CD8-positive, alpha-beta memory T cell (primary cell): ENCODE measurements at regions not wholly inside any gene's neighbourhood (a gene's known extent, or its start where the extent isn't known, plus 50 kb on each side); places are given as distances from the start of the nearest gene placed in this dataset.

Source experiments
- CTCF ChIA-PET: fragments of 350-600 bp; sonication (Branson Sonifier 250); formaldehyde crosslinking; loops from one replicate; lab custom pipeline; 2021; ENCODE audit warnings: antibody characterized with exemption; lab: Charles Lee
- POLR2A ChIA-PET: fragments of 350-600 bp; sonication (Branson Sonifier 250); formaldehyde crosslinking; loops from one replicate; lab custom pipeline; 2021; ENCODE audit warnings: antibody characterized with exemption; lab: Charles Lee
- DNase-seq, 5 donors: peaks; one replicate each; pipeline versions ENCODE4 v3.0.0 to v3.0.0-alpha.2; 2020 to 2022; ENCODE audit warnings: mixed read lengths in 1 of 5
- H3K27ac ChIP-seq: one replicate; pipeline ENCODE4 v1.7.0; 2013; ENCODE audit warnings: low read depth, mild to moderate bottlenecking, low read length, moderate library complexity
- H3K27me3 ChIP-seq: 2 replicates; pipeline ENCODE4 v1.7.0; 2013; ENCODE audit warnings: low read length, mild to moderate bottlenecking; ENCODE audit not compliant: insufficient read depth, poor library complexity, severe bottlenecking
- H3K36me3 ChIP-seq: 2 replicates; pipeline ENCODE4 v1.7.0; 2013; ENCODE audit warnings: mild to moderate bottlenecking, low read length, moderate library complexity; ENCODE audit not compliant: insufficient read depth
- H3K4me1 ChIP-seq: 2 replicates; pipeline ENCODE4 v1.7.0; 2013; ENCODE audit warnings: mild to moderate bottlenecking, low read length, moderate library complexity; ENCODE audit not compliant: insufficient read depth
- H3K4me3 ChIP-seq: 2 replicates; pipeline ENCODE4 v1.7.0; 2013; ENCODE audit warnings: mild to moderate bottlenecking, low read length
- H3K9me3 ChIP-seq: 2 replicates; pipeline ENCODE4 v1.7.0; 2013; ENCODE audit warnings: mild to moderate bottlenecking, low read length
- H3K27ac Mint-ChIP-seq, 8 donors: one replicate each; pipeline ENCODE4 v1.8.0; 2020 to 2021; ENCODE audit warnings: mixed read lengths in 8 of 8, mild to moderate bottlenecking in 6 of 8, inconsistent platforms in 3 of 8, moderate library complexity in 3 of 8
- H3K27me3 Mint-ChIP-seq, 2 donors: one replicate each; pipeline ENCODE4 v1.8.0; 2020 to 2021; ENCODE audit warnings: mixed read lengths in 2 of 2, mild to moderate bottlenecking in 1 of 2, moderate library complexity in 1 of 2
- H3K36me3 Mint-ChIP-seq, 3 donors: one replicate each; pipeline ENCODE4 v1.8.0; 2020 to 2021; ENCODE audit warnings: mixed read lengths in 3 of 3, inconsistent platforms in 1 of 3, mild to moderate bottlenecking in 1 of 3
- H3K4me1 Mint-ChIP-seq, 3 donors: one replicate each; pipeline ENCODE4 v1.8.0; 2020 to 2021; ENCODE audit warnings: mixed read lengths in 3 of 3, inconsistent platforms in 1 of 3, mild to moderate bottlenecking in 1 of 3
- H3K4me3 Mint-ChIP-seq, 7 donors: one replicate each; pipeline ENCODE4 v1.8.0; 2020 to 2021; ENCODE audit warnings: mixed read lengths in 7 of 7, mild to moderate bottlenecking in 6 of 7, moderate library complexity in 4 of 7, inconsistent platforms in 2 of 7
- H3K9me3 Mint-ChIP-seq, 5 donors: one replicate each; pipeline ENCODE4 v1.8.0; 2020 to 2022; ENCODE audit warnings: mixed read lengths in 5 of 5, mild to moderate bottlenecking in 3 of 5, moderate library complexity in 2 of 5, inconsistent platforms in 1 of 5

DNA sequence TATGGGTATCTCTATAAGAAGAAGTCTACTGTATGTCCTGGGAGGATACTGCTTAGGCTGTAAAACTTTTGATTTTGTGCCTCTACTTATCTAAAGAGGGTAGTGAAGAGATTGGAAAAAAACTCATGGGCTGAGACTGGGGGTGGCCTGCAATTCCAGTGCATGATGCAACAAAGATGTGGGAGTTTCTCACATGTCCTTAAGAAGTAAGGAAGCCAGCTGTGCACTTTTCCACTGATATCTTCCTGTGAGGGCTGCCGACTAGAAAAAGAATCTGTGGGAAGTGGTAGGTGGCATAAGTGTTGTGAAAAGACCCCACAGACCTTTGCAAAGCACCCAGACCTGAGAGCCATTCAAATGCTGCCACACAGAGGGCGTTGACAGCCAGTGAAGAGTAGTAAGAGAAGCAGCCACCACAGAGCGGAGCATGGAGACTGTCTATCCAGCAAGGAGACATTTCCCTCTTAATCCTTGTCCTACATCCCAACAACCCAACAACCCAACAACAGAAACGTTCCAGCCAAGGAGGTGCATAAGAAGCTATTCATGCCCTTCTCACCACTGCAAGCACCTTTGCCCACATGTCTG is 65.1 kb downstream of the PFDN4 start:
- Mint-ChIP-seq H3K4me1 (no peaks in the 10 kb centered on the region), H3K4me3 (no peak overlapping the region), H3K9me3 (peaks cover 0 to 2% (median 0%) of the 10 kb centered on the region in 5 donors), H3K27ac (peak overlapping the region in 1 of 8 donors; percentile 66), H3K36me3 (no peaks in the 10 kb centered on the region), H3K27me3 (peaks cover 3 to 5% of the 10 kb centered on the region in 2 donors)
- Histone ChIP-seq H3K27ac (no peak overlapping the region), H3K4me3 (no peak overlapping the region), H3K36me3 (no peaks in the 10 kb centered on the region), H3K4me1 (no peaks in the 10 kb centered on the region), H3K27me3 (no peaks in the 10 kb centered on the region), H3K9me3 (no peaks in the 10 kb centered on the region)
- no peak for DNase-seq
- ChIA-PET CTCF (no interaction called here), POLR2A (no interaction called here)

DNA sequence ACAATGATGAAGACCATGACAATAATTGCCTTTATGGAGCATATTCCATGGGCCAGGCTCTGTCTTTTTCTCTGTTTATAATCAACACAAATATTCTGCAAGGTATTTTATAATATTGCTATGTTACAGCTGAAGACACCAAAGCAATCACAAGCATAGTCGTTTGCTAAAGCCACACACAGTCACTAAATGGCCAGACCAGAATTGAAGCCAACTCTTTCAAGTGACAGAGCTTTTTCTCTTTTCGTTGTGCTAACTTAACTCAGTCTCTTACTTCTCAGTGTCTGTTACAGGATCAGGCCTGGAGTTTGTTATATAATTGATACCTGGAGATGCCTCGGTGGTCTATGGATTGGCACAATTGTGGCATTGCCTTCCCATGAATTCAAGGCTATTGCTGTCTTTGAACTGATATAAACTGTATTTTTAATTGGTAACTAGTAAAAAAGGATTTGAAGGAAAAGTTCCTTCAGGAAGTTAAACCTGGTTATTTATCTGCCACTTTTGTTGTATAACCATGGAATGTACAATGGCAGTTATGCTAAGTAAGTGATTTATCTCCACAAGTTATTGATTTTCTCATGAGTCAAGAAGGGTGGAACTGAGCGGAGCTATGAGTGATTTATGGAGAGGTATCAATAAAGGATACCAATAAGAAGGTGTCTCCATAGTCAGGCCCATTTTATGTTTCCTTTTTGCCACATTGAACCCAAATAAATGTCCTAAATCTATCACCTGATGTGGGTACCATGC is 67.6 kb downstream of the PFDN4 start:
- CTCF ChIA-PET = no interaction called here
- POLR2A ChIA-PET = no interaction called here
- H3K9me3 Mint-ChIP-seq = peaks cover 0 to 2% (median 0%) of the 10 kb centered on the region in 5 donors
- H3K4me1 ChIP-seq = no peaks in the 10 kb centered on the region
- H3K27me3 ChIP-seq = no peaks in the 10 kb centered on the region
- DNase-seq = no peak
- H3K36me3 ChIP-seq = no peaks in the 10 kb centered on the region
- H3K27ac ChIP-seq = no peak overlapping the region
- H3K4me3 ChIP-seq = no peak overlapping the region
- H3K4me1 Mint-ChIP-seq = no peaks in the 10 kb centered on the region
- peaks cover 5 to 10% of the 10 kb centered on the region in 2 donors for H3K27me3 Mint-ChIP-seq
- no peak overlapping the region for H3K4me3 Mint-ChIP-seq
- no peaks in the 10 kb centered on the region for H3K9me3 ChIP-seq
- no peak overlapping the region for H3K27ac Mint-ChIP-seq
- no peaks in the 10 kb centered on the region for H3K36me3 Mint-ChIP-seq

- H3K4me1 Mint-ChIP-seq = no peaks in the 10 kb centered on the region
- peaks cover 0 to 2% (median 0%) of the 10 kb centered on the region in 5 donors for H3K9me3 Mint-ChIP-seq
- ChIA-PET POLR2A (no interaction called here), CTCF (no interaction called here)
- H3K4me3 ChIP-seq = no peak overlapping the region
- no peak for DNase-seq
- no peaks in the 10 kb centered on the region for H3K27me3 ChIP-seq
- no peak overlapping the region for H3K27ac Mint-ChIP-seq
- H3K4me1 ChIP-seq = no peaks in the 10 kb centered on the region
- no peaks in the 10 kb centered on the region for H3K36me3 Mint-ChIP-seq
- peaks cover 5 to 16% of the 10 kb centered on the region in 2 donors for H3K27me3 Mint-ChIP-seq
- no peak overlapping the region for H3K27ac ChIP-seq
- H3K36me3 ChIP-seq = no peaks in the 10 kb centered on the region
- H3K9me3 ChIP-seq = no peaks in the 10 kb centered on the region
- H3K4me3 Mint-ChIP-seq = no peak overlapping the region
Measured at GRCh38 chr20:54276577-54277169, 68.8 kb downstream of the PFDN4 start.

DNA sequence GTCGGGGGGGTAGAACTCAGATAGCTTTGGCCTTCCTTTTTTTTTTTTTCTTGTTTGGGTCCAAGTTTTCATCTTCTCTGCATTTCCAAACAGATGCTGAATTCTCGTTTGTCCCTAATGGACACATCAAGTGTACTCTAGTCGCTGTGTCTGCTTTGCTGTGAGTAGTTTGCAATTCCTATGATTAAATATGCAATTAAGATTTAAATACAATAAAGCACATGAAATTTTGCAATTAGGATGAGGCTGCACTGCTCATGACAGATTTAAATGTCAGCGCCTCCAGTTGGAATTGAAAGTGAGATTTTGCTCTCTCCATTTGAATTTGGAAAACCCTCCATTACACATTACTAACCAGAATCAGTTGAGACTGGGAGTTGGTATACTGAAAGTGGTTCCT is 70.4 kb downstream of the PFDN4 start:
- no peaks in the 10 kb centered on the region for H3K27me3 ChIP-seq
- no peaks in the 10 kb centered on the region for H3K36me3 ChIP-seq
- DNase-seq = no peak
- ChIA-PET POLR2A (no interaction called here), CTCF (no interaction called here)
- H3K36me3 Mint-ChIP-seq = no peaks in the 10 kb centered on the region
- peaks cover 0 to 2% (median 0%) of the 10 kb centered on the region in 5 donors for H3K9me3 Mint-ChIP-seq
- H3K27me3 Mint-ChIP-seq = peaks cover 3 to 18% of the 10 kb centered on the region in 2 donors
- no peak overlapping the region for H3K27ac Mint-ChIP-seq
- H3K27ac ChIP-seq = no peak overlapping the region
- H3K9me3 ChIP-seq = no peaks in the 10 kb centered on the region
- H3K4me3 Mint-ChIP-seq = no peak overlapping the region
- H3K4me1 Mint-ChIP-seq = no peaks in the 10 kb centered on the region
- H3K4me3 ChIP-seq = no peak overlapping the region
- no peaks in the 10 kb centered on the region for H3K4me1 ChIP-seq

GRCh38 chr20:54282625-54283024 is 74.7 kb downstream of the PFDN4 start:
- Mint-ChIP-seq H3K36me3 (no peaks in the 10 kb centered on the region), H3K4me3 (no peak overlapping the region), H3K9me3 (no peaks in the 10 kb centered on the region), H3K4me1 (no peaks in the 10 kb centered on the region), H3K27me3 (peaks cover 4 to 27% of the 10 kb centered on the region in 2 donors), H3K27ac (no peak overlapping the region)
- no peak overlapping the region for H3K27ac ChIP-seq
- CTCF ChIA-PET = no interaction called here
- H3K9me3 ChIP-seq = no peaks in the 10 kb centered on the region
- POLR2A ChIA-PET = no interaction called here
- H3K4me3 ChIP-seq = no peak overlapping the region
- no peaks in the 10 kb centered on the region for H3K27me3 ChIP-seq
- DNase-seq = no peak
- no peaks in the 10 kb centered on the region for H3K4me1 ChIP-seq
- H3K36me3 ChIP-seq = no peaks in the 10 kb centered on the region

- no peaks in the 10 kb centered on the region for H3K4me1 ChIP-seq
- no peak overlapping the region for H3K27ac ChIP-seq
- Mint-ChIP-seq H3K4me1 (no peaks in the 10 kb centered on the region), H3K27me3 (peaks cover 4 to 27% of the 10 kb centered on the region in 2 donors), H3K4me3 (no peak overlapping the region), H3K36me3 (no peaks in the 10 kb centered on the region), H3K9me3 (no peaks in the 10 kb centered on the region), H3K27ac (no peak overlapping the region)
- ChIA-PET CTCF (no interaction called here), POLR2A (no interaction called here)
- no peaks in the 10 kb centered on the region for H3K9me3 ChIP-seq
- H3K4me3 ChIP-seq = no peak overlapping the region
- H3K27me3 ChIP-seq = no peaks in the 10 kb centered on the region
- H3K36me3 ChIP-seq = no peaks in the 10 kb centered on the region
- no peak for DNase-seq
Measured at GRCh38 chr20:54283253-54283652, 75.4 kb downstream of the PFDN4 start.

GRCh38 chr20:54284928-54285704 is 77.2 kb downstream of the PFDN4 start:
- H3K27ac ChIP-seq = no peak overlapping the region
- no peaks in the 10 kb centered on the region for H3K36me3 ChIP-seq
- no peaks in the 10 kb centered on the region for H3K27me3 ChIP-seq
- H3K9me3 ChIP-seq = no peaks in the 10 kb centered on the region
- H3K4me3 ChIP-seq = no peak overlapping the region
- Mint-ChIP-seq H3K36me3 (no peaks in the 10 kb centered on the region), H3K27me3 (peaks cover 2 to 31% of the 10 kb centered on the region in 2 donors), H3K4me3 (no peak overlapping the region), H3K9me3 (no peaks in the 10 kb centered on the region), H3K27ac (no peak overlapping the region), H3K4me1 (no peaks in the 10 kb centered on the region)
- ChIA-PET CTCF (no interaction called here), POLR2A (no interaction called here)
- DNase-seq = no peak
- H3K4me1 ChIP-seq = no peaks in the 10 kb centered on the region

DNA sequence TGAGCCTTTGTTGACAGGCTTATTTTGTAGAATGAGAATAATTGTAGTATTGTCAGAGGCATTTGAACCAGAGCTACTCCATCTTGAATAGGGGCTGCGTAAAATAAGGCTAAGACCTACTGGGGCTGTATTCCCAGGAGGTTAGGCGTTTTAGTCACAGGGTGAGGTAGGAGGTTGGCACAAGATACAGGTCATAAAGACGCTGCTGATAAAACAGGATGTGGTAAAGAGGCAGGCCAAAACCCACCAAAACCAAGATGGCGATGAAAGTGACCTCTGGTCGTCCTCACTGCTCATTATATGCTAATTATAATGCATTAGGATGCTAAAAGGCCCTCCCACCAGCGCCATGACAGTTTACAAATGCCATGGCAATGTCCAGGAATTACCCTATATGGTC is 82.7 kb downstream of the PFDN4 start:
- Histone ChIP-seq H3K27ac (no peak overlapping the region), H3K4me1 (no peaks in the 10 kb centered on the region), H3K27me3 (no peaks in the 10 kb centered on the region), H3K36me3 (no peaks in the 10 kb centered on the region), H3K4me3 (no peak overlapping the region), H3K9me3 (no peaks in the 10 kb centered on the region)
- Mint-ChIP-seq H3K4me1 (no peaks in the 10 kb centered on the region), H3K9me3 (no peaks in the 10 kb centered on the region), H3K36me3 (no peaks in the 10 kb centered on the region), H3K27ac (no peak overlapping the region), H3K27me3 (peaks cover 5 to 39% of the 10 kb centered on the region in 2 donors), H3K4me3 (no peak overlapping the region)
- no peak for DNase-seq
- ChIA-PET POLR2A (no interaction called here), CTCF (no interaction called here)
